Prostate gland (tissue), 2 donors: ENCODE measurements at regions not wholly inside any gene's neighbourhood (a gene's known extent, or its start where the extent isn't known, plus 50 kb on each side); places are given as distances from the start of the nearest gene placed in this dataset.

ENCODE experiments used
- POLR2A ChIP-seq: fragments of 450-650 bp; IDR thresholded peaks from one replicate; pipeline ENCODE4 v1.6.1; 2016; ENCODE audit warnings: antibody characterized with exemption, mild to moderate bottlenecking
- POLR2AphosphoS5 ChIP-seq: sonication (generic); formaldehyde crosslinking; IDR thresholded peaks from one replicate; pipeline ENCODE4 v1.6.1; 2017; ENCODE audit warnings: antibody characterized with exemption
- TF ChIP-seq, protein P1 (sequence below), 4 experiments: fragments of 200-600 bp in 2 of 4; fragments of 450-650 bp in 2 of 4; sonication (generic) in 2 of 4; IDR thresholded peaks; 1 replicate in 3 of 4; 2 replicates in 1 of 4; pipeline ENCODE4 v1.5.1; 2016 to 2019; ENCODE audit warnings: antibody characterized with exemption in 4 of 4, mild to moderate bottlenecking in 2 of 4, moderate library complexity in 2 of 4

DNA sequence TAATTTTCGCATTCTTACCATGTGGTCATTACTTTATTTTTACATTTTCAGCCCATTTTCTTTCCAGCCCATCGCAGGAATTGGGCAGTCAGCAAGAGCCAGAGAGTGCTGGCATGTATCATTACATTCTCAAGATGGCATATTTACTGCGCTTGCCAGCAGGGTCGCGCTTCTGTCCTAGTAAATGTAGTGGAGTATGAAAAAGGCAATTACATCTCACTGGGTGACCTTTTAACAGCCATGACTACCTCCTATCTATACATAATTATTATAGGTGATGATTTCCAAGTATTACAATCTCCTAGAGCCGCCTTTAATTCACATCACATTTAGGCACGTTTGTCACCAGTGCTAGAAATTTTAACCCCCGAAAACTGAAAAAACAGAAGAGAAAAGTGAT, 433.7 kb upstream of the MGMT start:
- no peak for TF ChIP-seq POLR2A
- TF ChIP-seq, protein P1, sequence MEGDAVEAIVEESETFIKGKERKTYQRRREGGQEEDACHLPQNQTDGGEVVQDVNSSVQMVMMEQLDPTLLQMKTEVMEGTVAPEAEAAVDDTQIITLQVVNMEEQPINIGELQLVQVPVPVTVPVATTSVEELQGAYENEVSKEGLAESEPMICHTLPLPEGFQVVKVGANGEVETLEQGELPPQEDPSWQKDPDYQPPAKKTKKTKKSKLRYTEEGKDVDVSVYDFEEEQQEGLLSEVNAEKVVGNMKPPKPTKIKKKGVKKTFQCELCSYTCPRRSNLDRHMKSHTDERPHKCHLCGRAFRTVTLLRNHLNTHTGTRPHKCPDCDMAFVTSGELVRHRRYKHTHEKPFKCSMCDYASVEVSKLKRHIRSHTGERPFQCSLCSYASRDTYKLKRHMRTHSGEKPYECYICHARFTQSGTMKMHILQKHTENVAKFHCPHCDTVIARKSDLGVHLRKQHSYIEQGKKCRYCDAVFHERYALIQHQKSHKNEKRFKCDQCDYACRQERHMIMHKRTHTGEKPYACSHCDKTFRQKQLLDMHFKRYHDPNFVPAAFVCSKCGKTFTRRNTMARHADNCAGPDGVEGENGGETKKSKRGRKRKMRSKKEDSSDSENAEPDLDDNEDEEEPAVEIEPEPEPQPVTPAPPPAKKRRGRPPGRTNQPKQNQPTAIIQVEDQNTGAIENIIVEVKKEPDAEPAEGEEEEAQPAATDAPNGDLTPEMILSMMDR (IDR thresholded peaks at IDR 0.05): no peak
- no peak for TF ChIP-seq POLR2AphosphoS5
